ENCODE measurements at regions not wholly inside any gene's neighbourhood (a gene's known extent, or its start where the extent isn't known, plus 50 kb on each side); places are given as distances from the start of the nearest gene placed in this dataset.

DNA sequence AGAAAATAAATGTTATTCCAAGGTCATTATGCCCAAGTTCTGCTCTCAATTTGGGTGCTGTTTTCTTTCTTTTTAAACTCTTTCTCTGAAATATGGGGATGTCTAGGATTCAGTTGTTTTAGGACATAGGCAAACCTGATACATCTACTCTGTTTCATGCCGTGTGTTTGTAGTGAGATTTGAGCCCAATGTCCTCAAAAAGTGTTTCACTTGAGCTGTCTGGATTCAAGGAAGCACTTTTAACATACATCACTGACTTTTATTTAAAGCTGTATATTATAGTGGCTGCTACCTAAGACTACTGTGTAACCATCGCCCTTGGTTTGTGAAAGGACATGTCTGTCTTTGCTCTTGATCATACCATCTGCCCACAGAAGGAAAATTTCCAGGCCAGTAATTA is 709.3 kb upstream of the STXBP6 start:
- TF ChIP-seq, protein P1, sequence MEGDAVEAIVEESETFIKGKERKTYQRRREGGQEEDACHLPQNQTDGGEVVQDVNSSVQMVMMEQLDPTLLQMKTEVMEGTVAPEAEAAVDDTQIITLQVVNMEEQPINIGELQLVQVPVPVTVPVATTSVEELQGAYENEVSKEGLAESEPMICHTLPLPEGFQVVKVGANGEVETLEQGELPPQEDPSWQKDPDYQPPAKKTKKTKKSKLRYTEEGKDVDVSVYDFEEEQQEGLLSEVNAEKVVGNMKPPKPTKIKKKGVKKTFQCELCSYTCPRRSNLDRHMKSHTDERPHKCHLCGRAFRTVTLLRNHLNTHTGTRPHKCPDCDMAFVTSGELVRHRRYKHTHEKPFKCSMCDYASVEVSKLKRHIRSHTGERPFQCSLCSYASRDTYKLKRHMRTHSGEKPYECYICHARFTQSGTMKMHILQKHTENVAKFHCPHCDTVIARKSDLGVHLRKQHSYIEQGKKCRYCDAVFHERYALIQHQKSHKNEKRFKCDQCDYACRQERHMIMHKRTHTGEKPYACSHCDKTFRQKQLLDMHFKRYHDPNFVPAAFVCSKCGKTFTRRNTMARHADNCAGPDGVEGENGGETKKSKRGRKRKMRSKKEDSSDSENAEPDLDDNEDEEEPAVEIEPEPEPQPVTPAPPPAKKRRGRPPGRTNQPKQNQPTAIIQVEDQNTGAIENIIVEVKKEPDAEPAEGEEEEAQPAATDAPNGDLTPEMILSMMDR (IDR thresholded peaks at IDR 0.05; ENCODE audit: extremely low read depth in 1 of 2, insufficient read depth in 1 of 2, low read depth in 1 of 2, low read length in 2 of 2) = no peak
- no peak for TF ChIP-seq JUN (IDR thresholded peaks at IDR 0.05; ENCODE audit: borderline replicate concordance, insufficient read depth, insufficient read length, low read depth)
- TF ChIP-seq POLR2A (IDR thresholded peaks at IDR 0.05; ENCODE audit: low read depth, low read length) = no peak
- TF ChIP-seq EZH2 (IDR thresholded peaks at IDR 0.05; ENCODE audit: borderline replicate concordance, low read depth, low read length, severe bottlenecking) = no peak
